ENCODE measurements at regions not wholly inside any gene's neighbourhood (a gene's known extent, or its start where the extent isn't known, plus 50 kb on each side); places are given as distances from the start of the nearest gene placed in this dataset.

DNA sequence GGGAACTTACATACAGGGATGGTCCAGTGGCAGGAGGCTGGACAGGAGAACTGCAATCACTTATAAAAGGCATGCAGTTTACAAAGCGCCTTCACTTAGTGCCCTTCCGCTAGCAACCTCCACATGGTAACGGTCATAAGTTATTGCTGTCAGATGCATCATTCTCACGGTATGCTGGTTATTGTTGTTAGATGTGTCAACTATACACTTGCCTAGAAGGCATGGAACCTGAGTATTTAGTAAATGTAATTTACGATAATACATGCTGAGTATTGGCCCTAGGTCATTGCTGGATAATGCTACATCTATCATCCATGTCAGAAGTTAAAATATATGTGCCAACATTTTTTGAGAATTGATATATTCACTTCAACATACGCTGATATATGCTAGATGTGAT is 155.1 kb upstream of the MBL2 start:
- TF ChIP-seq, protein P1, sequence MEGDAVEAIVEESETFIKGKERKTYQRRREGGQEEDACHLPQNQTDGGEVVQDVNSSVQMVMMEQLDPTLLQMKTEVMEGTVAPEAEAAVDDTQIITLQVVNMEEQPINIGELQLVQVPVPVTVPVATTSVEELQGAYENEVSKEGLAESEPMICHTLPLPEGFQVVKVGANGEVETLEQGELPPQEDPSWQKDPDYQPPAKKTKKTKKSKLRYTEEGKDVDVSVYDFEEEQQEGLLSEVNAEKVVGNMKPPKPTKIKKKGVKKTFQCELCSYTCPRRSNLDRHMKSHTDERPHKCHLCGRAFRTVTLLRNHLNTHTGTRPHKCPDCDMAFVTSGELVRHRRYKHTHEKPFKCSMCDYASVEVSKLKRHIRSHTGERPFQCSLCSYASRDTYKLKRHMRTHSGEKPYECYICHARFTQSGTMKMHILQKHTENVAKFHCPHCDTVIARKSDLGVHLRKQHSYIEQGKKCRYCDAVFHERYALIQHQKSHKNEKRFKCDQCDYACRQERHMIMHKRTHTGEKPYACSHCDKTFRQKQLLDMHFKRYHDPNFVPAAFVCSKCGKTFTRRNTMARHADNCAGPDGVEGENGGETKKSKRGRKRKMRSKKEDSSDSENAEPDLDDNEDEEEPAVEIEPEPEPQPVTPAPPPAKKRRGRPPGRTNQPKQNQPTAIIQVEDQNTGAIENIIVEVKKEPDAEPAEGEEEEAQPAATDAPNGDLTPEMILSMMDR (IDR thresholded peaks at IDR 0.05; ENCODE audit: low read length), result no peak
- TF ChIP-seq EZH2 (IDR thresholded peaks at IDR 0.05; ENCODE audit: borderline replicate concordance, low read length), result no peak

Measured in OCI-LY1 (cell line).